ENCODE measurements at regions not wholly inside any gene's neighbourhood (a gene's known extent, or its start where the extent isn't known, plus 50 kb on each side); places are given as distances from the start of the nearest gene placed in this dataset.

DNA sequence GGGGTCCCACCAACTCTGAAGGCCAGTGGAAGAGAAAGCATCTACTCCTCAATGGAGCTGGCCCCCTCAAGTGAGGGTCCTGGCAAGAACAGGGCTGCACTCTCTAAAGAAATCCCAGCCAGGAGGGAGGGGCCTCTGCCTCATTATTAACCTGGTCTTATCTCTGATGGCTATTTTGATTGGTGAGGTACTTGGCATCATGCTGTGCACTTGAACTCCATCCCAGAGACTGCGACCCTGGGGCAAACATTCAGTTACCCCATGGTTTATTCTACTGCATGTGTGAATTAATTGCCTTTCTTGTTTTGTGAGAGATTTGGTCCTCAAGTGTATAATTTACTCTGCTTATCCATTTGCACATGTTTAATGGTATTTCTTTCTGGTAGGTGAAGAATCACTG lies 55.0 kb upstream of the ETV3 start:
- TF ChIP-seq POLR2AphosphoS5 (IDR thresholded peaks at IDR 0.05; ENCODE audit: low read depth) (no peak), EZH2 (IDR thresholded peaks at IDR 0.05; ENCODE audit: low read depth, unreplicated experiment) (no peak), EZH2phosphoT487 (IDR thresholded peaks at IDR 0.05; ENCODE audit: unreplicated experiment) (no peak), JUNB (IDR thresholded peaks at IDR 0.05; ENCODE audit: unreplicated experiment) (no peak)
- TF ChIP-seq, protein P1, sequence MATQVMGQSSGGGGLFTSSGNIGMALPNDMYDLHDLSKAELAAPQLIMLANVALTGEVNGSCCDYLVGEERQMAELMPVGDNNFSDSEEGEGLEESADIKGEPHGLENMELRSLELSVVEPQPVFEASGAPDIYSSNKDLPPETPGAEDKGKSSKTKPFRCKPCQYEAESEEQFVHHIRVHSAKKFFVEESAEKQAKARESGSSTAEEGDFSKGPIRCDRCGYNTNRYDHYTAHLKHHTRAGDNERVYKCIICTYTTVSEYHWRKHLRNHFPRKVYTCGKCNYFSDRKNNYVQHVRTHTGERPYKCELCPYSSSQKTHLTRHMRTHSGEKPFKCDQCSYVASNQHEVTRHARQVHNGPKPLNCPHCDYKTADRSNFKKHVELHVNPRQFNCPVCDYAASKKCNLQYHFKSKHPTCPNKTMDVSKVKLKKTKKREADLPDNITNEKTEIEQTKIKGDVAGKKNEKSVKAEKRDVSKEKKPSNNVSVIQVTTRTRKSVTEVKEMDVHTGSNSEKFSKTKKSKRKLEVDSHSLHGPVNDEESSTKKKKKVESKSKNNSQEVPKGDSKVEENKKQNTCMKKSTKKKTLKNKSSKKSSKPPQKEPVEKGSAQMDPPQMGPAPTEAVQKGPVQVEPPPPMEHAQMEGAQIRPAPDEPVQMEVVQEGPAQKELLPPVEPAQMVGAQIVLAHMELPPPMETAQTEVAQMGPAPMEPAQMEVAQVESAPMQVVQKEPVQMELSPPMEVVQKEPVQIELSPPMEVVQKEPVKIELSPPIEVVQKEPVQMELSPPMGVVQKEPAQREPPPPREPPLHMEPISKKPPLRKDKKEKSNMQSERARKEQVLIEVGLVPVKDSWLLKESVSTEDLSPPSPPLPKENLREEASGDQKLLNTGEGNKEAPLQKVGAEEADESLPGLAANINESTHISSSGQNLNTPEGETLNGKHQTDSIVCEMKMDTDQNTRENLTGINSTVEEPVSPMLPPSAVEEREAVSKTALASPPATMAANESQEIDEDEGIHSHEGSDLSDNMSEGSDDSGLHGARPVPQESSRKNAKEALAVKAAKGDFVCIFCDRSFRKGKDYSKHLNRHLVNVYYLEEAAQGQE (IDR thresholded peaks at IDR 0.05; ENCODE audit: unreplicated experiment) = no peak
